SK-N-MC (cell line): ENCODE measurements at regions not wholly inside any gene's neighbourhood (a gene's known extent, or its start where the extent isn't known, plus 50 kb on each side); places are given as distances from the start of the nearest gene placed in this dataset.
"Not testable (repeated sequence)": the region's sequence is repeated elsewhere in the genome, so short reads cannot be mapped to it uniquely, and the experiment has no call there.

Experiments used
- EZH2 ChIP-seq: fragments of 200-600 bp; sonication (generic); IDR thresholded peaks from one replicate; pipeline ENCODE4 v1.6.1; 2017; ENCODE audit warnings: antibody characterized with exemption
- POLR2AphosphoS5 ChIP-seq: IDR thresholded peaks from 2 replicates; pipeline ENCODE4 v1.6.1; 2012; ENCODE audit warnings: mild to moderate bottlenecking, low read depth, low read length, borderline replicate concordance

DNA sequence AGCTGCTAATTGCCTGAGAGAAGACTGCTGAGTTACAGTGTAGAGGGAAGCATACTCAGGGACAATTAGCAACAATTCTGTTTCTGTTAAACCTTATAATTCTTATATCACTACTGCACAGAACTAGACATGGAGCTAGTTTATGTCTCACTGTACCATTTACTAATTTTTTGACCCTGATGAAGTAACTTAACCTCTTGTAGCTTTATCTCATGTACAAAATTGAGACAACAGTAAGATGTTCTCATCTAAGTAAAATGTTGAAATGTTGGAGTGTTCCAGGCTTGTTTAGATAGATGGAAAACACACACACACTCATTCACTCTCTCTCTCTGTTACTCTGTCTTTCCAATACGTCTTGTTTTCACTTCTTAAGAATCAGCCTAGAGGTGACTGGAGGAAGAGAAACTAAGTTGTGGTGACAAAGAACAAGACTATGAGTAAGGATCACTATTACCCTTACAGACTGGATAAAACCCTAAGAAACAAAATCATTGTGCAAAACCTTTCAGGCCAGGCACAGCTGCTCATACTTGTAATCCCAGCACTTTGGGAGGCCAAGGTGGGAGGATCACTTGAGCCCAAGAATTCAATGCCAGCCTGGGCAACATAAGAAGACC lies 107.8 kb downstream of the FAM72C start:
- not testable (repeated sequence) for TF ChIP-seq POLR2AphosphoS5, EZH2
